ENCODE measurements at regions not wholly inside any gene's neighbourhood (a gene's known extent, or its start where the extent isn't known, plus 50 kb on each side); places are given as distances from the start of the nearest gene placed in this dataset.

- no peak for TF ChIP-seq CREB1 (IDR thresholded peaks at IDR 0.05; ENCODE audit: low read depth)
- no peak for TF ChIP-seq MAX (IDR thresholded peaks at IDR 0.05)
- no peak for TF ChIP-seq NFIC (IDR thresholded peaks at IDR 0.05)
- no peak for TF ChIP-seq RAD21 (IDR thresholded peaks at IDR 0.05; ENCODE audit: low read depth)
- no peak for TF ChIP-seq TEAD4 (IDR thresholded peaks at IDR 0.05)
- TF ChIP-seq EP300 (IDR thresholded peaks at IDR 0.05; ENCODE audit: borderline replicate concordance), result no peak
- TF ChIP-seq USF1 (IDR thresholded peaks at IDR 0.05), result no peak
- no peak for TF ChIP-seq EGR1 (IDR thresholded peaks at IDR 0.05)
- TF ChIP-seq REST (IDR thresholded peaks at IDR 0.05; ENCODE audit: low read depth), result no peak
- TF ChIP-seq YY1 (IDR thresholded peaks at IDR 0.05; ENCODE audit: low read depth), result no peak
- TF ChIP-seq TAF1 (IDR thresholded peaks at IDR 0.05; ENCODE audit: low read depth), result no peak
- TF ChIP-seq FOXM1 (IDR thresholded peaks at IDR 0.05; ENCODE audit: borderline replicate concordance, low read depth), result no peak
These were observed 97.6 kb upstream of the PDE1C start for GRCh38 chr7:32167815-32168214.

Data from Ishikawa (cell line).